ENCODE measurements at regions not wholly inside any gene's neighbourhood (a gene's known extent, or its start where the extent isn't known, plus 50 kb on each side); places are given as distances from the start of the nearest gene placed in this dataset.
"Not testable (repeated sequence)": the region's sequence is repeated elsewhere in the genome, so short reads cannot be mapped to it uniquely, and the experiment has no call there.

GRCh38 chr17:70446446-70446845 is 277.1 kb downstream of the KCNJ2 start:
- DNase-seq (ENCODE audit: low read depth), result no peak
- no peak overlapping the region for H3K4me3 ChIP-seq (ENCODE audit: low read length)
- TF ChIP-seq CTCF (IDR thresholded peaks at IDR 0.05; ENCODE audit: insufficient read depth, low read depth, low read length, missing control alignments), result no peak

- no peak overlapping the region for H3K4me3 ChIP-seq (ENCODE audit: low read length)
- DNase-seq (ENCODE audit: low read depth), result no peak
- no peak for TF ChIP-seq CTCF (IDR thresholded peaks at IDR 0.05; ENCODE audit: insufficient read depth, low read depth, low read length, missing control alignments)
Observed at GRCh38 chr17:70447588-70447987, 278.3 kb downstream of the KCNJ2 start.

- not testable (repeated sequence) for H3K4me3 ChIP-seq (ENCODE audit: low read length); DNase-seq (ENCODE audit: low read depth)
Observed at GRCh38 chr17:70453075-70453474, 283.7 kb downstream of the KCNJ2 start.

GRCh38 chr17:70454377-70454776 is 285.0 kb downstream of the KCNJ2 start:
- no peak for TF ChIP-seq CTCF (IDR thresholded peaks at IDR 0.05; ENCODE audit: insufficient read depth, low read depth, low read length, missing control alignments)
- no peak for DNase-seq (ENCODE audit: low read depth)
- H3K4me3 ChIP-seq (ENCODE audit: low read length), result no peak overlapping the region

- DNase-seq (ENCODE audit: low read depth), result no peak
- TF ChIP-seq CTCF (IDR thresholded peaks at IDR 0.05; ENCODE audit: insufficient read depth, low read depth, low read length, missing control alignments), result no peak
- H3K4me3 ChIP-seq (ENCODE audit: low read length), result no peak overlapping the region
Observed at GRCh38 chr17:70454908-70455307, 285.6 kb downstream of the KCNJ2 start.

GRCh38 chr17:70464995-70465394 is 295.7 kb downstream of the KCNJ2 start:
- DNase-seq (ENCODE audit: low read depth), result no peak
- H3K4me3 ChIP-seq (ENCODE audit: low read length), result no peak overlapping the region
- TF ChIP-seq CTCF (IDR thresholded peaks at IDR 0.05; ENCODE audit: insufficient read depth, low read depth, low read length, missing control alignments), result no peak

- no peak for DNase-seq (ENCODE audit: low read depth)
- H3K4me3 ChIP-seq (ENCODE audit: low read length), result no peak overlapping the region
- no peak for TF ChIP-seq CTCF (IDR thresholded peaks at IDR 0.05; ENCODE audit: insufficient read depth, low read depth, low read length, missing control alignments)
Observed at GRCh38 chr17:70468661-70469060, 299.3 kb downstream of the KCNJ2 start.

GRCh38 chr17:70473049-70473448 is 303.7 kb downstream of the KCNJ2 start:
- no peak for TF ChIP-seq CTCF (IDR thresholded peaks at IDR 0.05; ENCODE audit: insufficient read depth, low read depth, low read length, missing control alignments)
- DNase-seq (ENCODE audit: low read depth), result no peak
- no peak overlapping the region for H3K4me3 ChIP-seq (ENCODE audit: low read length)
